D721Med (cell line): ENCODE measurements at regions not wholly inside any gene's neighbourhood (a gene's known extent, or its start where the extent isn't known, plus 50 kb on each side); places are given as distances from the start of the nearest gene placed in this dataset.

Experiments
- DNase-seq: peaks from one replicate; pipeline ENCODE4 v3.0.0; 2011; ENCODE audit warnings: low spot score; ENCODE audit not compliant: insufficient read length
- FAIRE-seq: peaks from 2 replicates; lab custom pipeline; 2011; peaks lifted over from hg19 to GRCh38; lab: Jason Lieb, UNC
- CTCF ChIP-seq: IDR thresholded peaks from 2 replicates; pipeline ENCODE4 v1.5.1; 2012; ENCODE audit warnings: mild to moderate bottlenecking, control low read depth; ENCODE audit not compliant: insufficient read depth; ENCODE audit errors: missing control alignments

GRCh38 chr18:39918847-39919246, 2036.2 kb upstream of the PIK3C3 start:
- peak; percentile 41 for FAIRE-seq
- DNase-seq: no peak
- no peak for TF ChIP-seq CTCF

GRCh38 chr18:39913672-39914366, 2041.2 kb upstream of the PIK3C3 start:
- FAIRE-seq (no peak), DNase-seq (no peak)
- no peak for TF ChIP-seq CTCF

GRCh38 chr18:39911716-39912115, 2043.3 kb upstream of the PIK3C3 start:
- no peak for FAIRE-seq
- no peak for DNase-seq

GRCh38 chr18:39909706-39910105, 2045.3 kb upstream of the PIK3C3 start:
- no peak for TF ChIP-seq CTCF
- DNase-seq (no peak), FAIRE-seq (peak; percentile 25)

More at GRCh38 chr18:39911716-39912115, 2043.3 kb upstream of the PIK3C3 start:
- TF ChIP-seq CTCF: no peak

GRCh38 chr18:39886136-39886535, 2068.9 kb upstream of the PIK3C3 start:
- no peak for FAIRE-seq
- DNase-seq: no peak
- TF ChIP-seq CTCF: no peak

GRCh38 chr18:39872651-39873050, 2082.4 kb upstream of the PIK3C3 start:
- FAIRE-seq (peak; percentile 89), DNase-seq (no peak)
- no peak for TF ChIP-seq CTCF

GRCh38 chr18:39871961-39872360, 2083.1 kb upstream of the PIK3C3 start:
- DNase-seq (no peak), FAIRE-seq (peak; percentile 77)
- no peak for TF ChIP-seq CTCF
